Prostate gland (tissue), 2 donors: ENCODE measurements at regions not wholly inside any gene's neighbourhood (a gene's known extent, or its start where the extent isn't known, plus 50 kb on each side); places are given as distances from the start of the nearest gene placed in this dataset.

Experiments used
- CTCF ChIP-seq, 4 experiments: fragments of 200-600 bp in 2 of 4; fragments of 450-650 bp in 2 of 4; sonication (generic) in 2 of 4; IDR thresholded peaks; 1 replicate in 3 of 4; 2 replicates in 1 of 4; pipeline ENCODE4 v1.5.1; 2016 to 2019; ENCODE audit warnings: antibody characterized with exemption in 4 of 4, mild to moderate bottlenecking in 2 of 4, moderate library complexity in 2 of 4
- POLR2A ChIP-seq: fragments of 450-650 bp; IDR thresholded peaks from one replicate; pipeline ENCODE4 v1.6.1; 2016; ENCODE audit warnings: antibody characterized with exemption, mild to moderate bottlenecking

GRCh38 chr1:195430826-195431225 lies 1177.4 kb downstream of the KCNT2 start:
- TF ChIP-seq POLR2A (no peak), CTCF (IDR thresholded peaks at IDR 0.05) (no peak)
